GM12878 (cell line): ENCODE measurements at regions not wholly inside any gene's neighbourhood (a gene's known extent, or its start where the extent isn't known, plus 50 kb on each side); places are given as distances from the start of the nearest gene placed in this dataset.

Experiments
- ATAC-seq: fragments of 200-7000 bp; cut with Tn5 transposase; 3 replicates; pipeline ENCODE4 v1.9.1; 2020; ENCODE audit warnings: mild to moderate bottlenecking, moderate library complexity
- BruUV-seq: library from RNA; stranded (reverse); fragments of 400-500 nt; replicated peaks from 2 replicates; lab custom pipeline; 2021; lab: Mats Ljungman, UMichigan
- CTCF ChIA-PET: fragments of 300-600 bp; sonication (Branson Sonifier 250); formaldehyde crosslinking; extraction: SDS; loops from one replicate; lab custom pipeline; 2021; ENCODE audit warnings: inconsistent platforms; lab: Yijun Ruan, JAX
- POLR2A ChIA-PET: fragments of 350-600 bp; formaldehyde crosslinking; extraction: SDS; loops from one replicate; lab custom pipeline; 2021; ENCODE audit warnings: inconsistent platforms; lab: Charles Lee
- RAD21 ChIA-PET: fragments of 300-600 bp; sonication (Branson Sonifier 250); formaldehyde crosslinking; loops from one replicate; lab custom pipeline; 2023; ENCODE audit warnings: antibody characterized with exemption; ENCODE audit not compliant: unreplicated experiment; lab: Charles Lee
- SMC1A ChIA-PET: fragments of 300-600 bp; sonication (Branson Sonifier 250); formaldehyde crosslinking; loops from one replicate; lab custom pipeline; 2023; ENCODE audit not compliant: unreplicated experiment, uncharacterized antibody; lab: Charles Lee
- DNase-seq: peaks from one replicate; pipeline ENCODE4 v3.0.0-alpha.2; 2011; ENCODE audit warnings: low read depth, low spot score
- FAIRE-seq: peaks from 3 replicates; lab custom pipeline; 2011; peaks lifted over from hg19 to GRCh38; lab: Jason Lieb, UNC
- H2AFZ ChIP-seq: 2 replicates; pipeline ENCODE4 v1.6.0; 2011; ENCODE audit warnings: low read depth, low read length, control low read depth; ENCODE audit not compliant: control insufficient read depth
- H3K27ac ChIP-seq: 2 replicates; pipeline ENCODE4 v1.5.1; 2011; ENCODE audit warnings: control low read depth; ENCODE audit not compliant: control insufficient read depth, insufficient read depth
- H3K27me3 ChIP-seq, 2 experiments: replicated peaks in 1 of 2; 2 replicates each; pipeline versions ENCODE4 v1.6.0 to v1.6.1; 2011; ENCODE audit warnings: low read length in 1 of 2; ENCODE audit not compliant: control insufficient read depth in 2 of 2, insufficient read depth in 2 of 2
- H3K36me3 ChIP-seq, 2 experiments: 2 replicates each; pipeline ENCODE4 v1.5.1; 2011; ENCODE audit warnings: low read length in 1 of 2; ENCODE audit not compliant: control insufficient read depth in 2 of 2, insufficient read depth in 2 of 2
- H3K4me1 ChIP-seq: 2 replicates; pipeline ENCODE4 v1.6.1; 2011; ENCODE audit warnings: mild to moderate bottlenecking, low read length, moderate library complexity, mixed read lengths; ENCODE audit not compliant: control insufficient read depth, insufficient read depth
- H3K4me2 ChIP-seq: 2 replicates; pipeline ENCODE4 v1.6.0; 2011; ENCODE audit warnings: control low read depth; ENCODE audit not compliant: control insufficient read depth, insufficient read depth
- H3K4me3 ChIP-seq: fragments of 200-600 bp; sonication (generic); 2 replicates; pipeline ENCODE4 v1.5.1; 2016
- H3K79me2 ChIP-seq: 2 replicates; pipeline ENCODE4 v1.6.0; 2011; ENCODE audit warnings: low read length; ENCODE audit not compliant: control insufficient read depth, insufficient read depth
- H3K9ac ChIP-seq: 2 replicates; pipeline ENCODE4 v1.8.0; 2011; ENCODE audit warnings: low read length, control low read depth, mixed read lengths; ENCODE audit not compliant: control insufficient read depth, insufficient read depth
- H3K9me3 ChIP-seq: replicated peaks from 3 replicates; pipeline ENCODE4 v1.5.1; 2011; ENCODE audit warnings: mild to moderate bottlenecking, low read length; ENCODE audit not compliant: control insufficient read depth, insufficient read depth
- H4K20me1 ChIP-seq: 2 replicates; pipeline ENCODE4 v1.6.0; 2011; ENCODE audit not compliant: control insufficient read depth, insufficient read depth
- BCL11A ChIP-seq: IDR thresholded peaks from 2 replicates; pipeline ENCODE4 v1.6.1; 2011; ENCODE audit warnings: low read depth, low read length
- BCLAF1 ChIP-seq: fragments of 450-650 bp; IDR thresholded peaks from 2 replicates; pipeline ENCODE4 v1.6.1; 2017; ENCODE audit warnings: antibody characterized with exemption, mild to moderate bottlenecking, moderate library complexity
- CBFB ChIP-seq: IDR thresholded peaks from 2 replicates; pipeline ENCODE4 v1.6.1; 2016; ENCODE audit warnings: antibody characterized with exemption, low read depth
- CEBPB ChIP-seq, 2 experiments: fragments of 150-350 bp in 1 of 2; IDR thresholded peaks; 2 replicates each; pipeline ENCODE4 v1.6.1; 2012 to 2014; ENCODE audit warnings: low read depth in 2 of 2, low read length in 2 of 2, borderline replicate concordance in 1 of 2, inconsistent platforms in 1 of 2
- CUX1 ChIP-seq: IDR thresholded peaks from 2 replicates; pipeline ENCODE4 v1.6.1; 2012; ENCODE audit warnings: improper control_type of control experiment, low read depth, low read length; ENCODE audit not compliant: insufficient replicate concordance
- KDM1A ChIP-seq: fragments of 200-600 bp; sonication (generic); IDR thresholded peaks from 2 replicates; pipeline ENCODE4 v1.6.1; 2016; ENCODE audit warnings: borderline replicate concordance
- NFXL1 ChIP-seq: fragments of 450-650 bp; IDR thresholded peaks from 2 replicates; pipeline ENCODE4 v1.6.1; 2017; ENCODE audit warnings: antibody characterized with exemption, mild to moderate bottlenecking, borderline replicate concordance
- RFX5 ChIP-seq: IDR thresholded peaks from 2 replicates; pipeline ENCODE4 v1.6.1; 2011; ENCODE audit warnings: low read depth, low read length, improper control_type of control experiment
- RUNX3 ChIP-seq: IDR thresholded peaks from 2 replicates; pipeline ENCODE4 v1.6.1; 2012; ENCODE audit warnings: low read length, inconsistent platforms
- ZNF207 ChIP-seq: fragments of 450-650 bp; IDR thresholded peaks from 2 replicates; pipeline ENCODE4 v1.6.1; 2014; ENCODE audit warnings: antibody characterized with exemption, mild to moderate bottlenecking, borderline replicate concordance
- in situ Hi-C: fragments of 300-500 bp; cut with MboI; formaldehyde crosslinking; loops from 9 replicates; pipeline ENCODE4 v1.14.3; 2018; ENCODE audit warnings: mixed read lengths
- intact Hi-C: fragments of 100-400 bp; cut with micrococcal nuclease; formaldehyde crosslinking; loops from one replicate; pipeline ENCODE4 v1.14.2; 2022; ENCODE audit not compliant: unreplicated experiment
- TF ChIP-seq, protein P1 (sequence below): fragments of 450-650 bp; IDR thresholded peaks from 2 replicates; pipeline ENCODE4 v1.6.1; 2016; ENCODE audit warnings: mild to moderate bottlenecking, moderate library complexity, borderline replicate concordance
- TF ChIP-seq, protein P2 (sequence below): IDR thresholded peaks from 2 replicates; pipeline ENCODE4 v1.6.1; 2012; ENCODE audit warnings: low read length, inconsistent platforms

GRCh38 chr12:61896436-61896835 lies 363.8 kb upstream of the USP15 start:
- FAIRE-seq (no peak), DNase-seq (no peak), ATAC-seq (no peak)
- Histone ChIP-seq H3K4me3 (no peak overlapping the region), H2AFZ (no peak overlapping the region), H3K9me3 (no peaks in the 10 kb centered on the region), H4K20me1 (no peaks in the 10 kb centered on the region), H3K79me2 (no peaks in the 10 kb centered on the region), H3K36me3 (no peaks in the 10 kb centered on the region), H3K9ac (no peak overlapping the region), H3K27ac (no peak overlapping the region), H3K27me3 (no peaks in the 10 kb centered on the region), H3K4me1 (no peaks in the 10 kb centered on the region), H3K4me2 (no peak overlapping the region)
- in situ Hi-C loops (no loop called here), intact Hi-C loops (no loop called here)
- POLR2A ChIA-PET: no interaction called here
- RAD21 ChIA-PET: no interaction called here
- CTCF ChIA-PET: no interaction called here
- SMC1A ChIA-PET: no interaction called here
- BruUV-seq: no TSS peak
- TF ChIP-seq CUX1 (no peak), BCL11A (no peak), CBFB (no peak), RFX5 (no peak), NFXL1 (no peak), BCLAF1 (no peak), ZNF207 (no peak), RUNX3 (no peak), KDM1A (no peak), CEBPB (IDR thresholded peaks at IDR 0.05; ENCODE audit: borderline replicate concordance in 1 of 2, low read depth in 2 of 2, low read length in 2 of 2) (no peak)
- TF ChIP-seq, protein P1, sequence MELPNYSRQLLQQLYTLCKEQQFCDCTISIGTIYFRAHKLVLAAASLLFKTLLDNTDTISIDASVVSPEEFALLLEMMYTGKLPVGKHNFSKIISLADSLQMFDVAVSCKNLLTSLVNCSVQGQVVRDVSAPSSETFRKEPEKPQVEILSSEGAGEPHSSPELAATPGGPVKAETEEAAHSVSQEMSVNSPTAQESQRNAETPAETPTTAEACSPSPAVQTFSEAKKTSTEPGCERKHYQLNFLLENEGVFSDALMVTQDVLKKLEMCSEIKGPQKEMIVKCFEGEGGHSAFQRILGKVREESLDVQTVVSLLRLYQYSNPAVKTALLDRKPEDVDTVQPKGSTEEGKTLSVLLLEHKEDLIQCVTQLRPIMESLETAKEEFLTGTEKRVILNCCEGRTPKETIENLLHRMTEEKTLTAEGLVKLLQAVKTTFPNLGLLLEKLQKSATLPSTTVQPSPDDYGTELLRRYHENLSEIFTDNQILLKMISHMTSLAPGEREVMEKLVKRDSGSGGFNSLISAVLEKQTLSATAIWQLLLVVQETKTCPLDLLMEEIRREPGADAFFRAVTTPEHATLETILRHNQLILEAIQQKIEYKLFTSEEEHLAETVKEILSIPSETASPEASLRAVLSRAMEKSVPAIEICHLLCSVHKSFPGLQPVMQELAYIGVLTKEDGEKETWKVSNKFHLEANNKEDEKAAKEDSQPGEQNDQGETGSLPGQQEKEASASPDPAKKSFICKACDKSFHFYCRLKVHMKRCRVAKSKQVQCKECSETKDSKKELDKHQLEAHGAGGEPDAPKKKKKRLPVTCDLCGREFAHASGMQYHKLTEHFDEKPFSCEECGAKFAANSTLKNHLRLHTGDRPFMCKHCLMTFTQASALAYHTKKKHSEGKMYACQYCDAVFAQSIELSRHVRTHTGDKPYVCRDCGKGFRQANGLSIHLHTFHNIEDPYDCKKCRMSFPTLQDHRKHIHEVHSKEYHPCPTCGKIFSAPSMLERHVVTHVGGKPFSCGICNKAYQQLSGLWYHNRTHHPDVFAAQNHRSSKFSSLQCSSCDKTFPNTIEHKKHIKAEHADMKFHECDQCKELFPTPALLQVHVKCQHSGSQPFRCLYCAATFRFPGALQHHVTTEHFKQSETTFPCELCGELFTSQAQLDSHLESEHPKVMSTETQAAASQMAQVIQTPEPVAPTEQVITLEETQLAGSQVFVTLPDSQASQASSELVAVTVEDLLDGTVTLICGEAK: no peak
- TF ChIP-seq, protein P2, sequence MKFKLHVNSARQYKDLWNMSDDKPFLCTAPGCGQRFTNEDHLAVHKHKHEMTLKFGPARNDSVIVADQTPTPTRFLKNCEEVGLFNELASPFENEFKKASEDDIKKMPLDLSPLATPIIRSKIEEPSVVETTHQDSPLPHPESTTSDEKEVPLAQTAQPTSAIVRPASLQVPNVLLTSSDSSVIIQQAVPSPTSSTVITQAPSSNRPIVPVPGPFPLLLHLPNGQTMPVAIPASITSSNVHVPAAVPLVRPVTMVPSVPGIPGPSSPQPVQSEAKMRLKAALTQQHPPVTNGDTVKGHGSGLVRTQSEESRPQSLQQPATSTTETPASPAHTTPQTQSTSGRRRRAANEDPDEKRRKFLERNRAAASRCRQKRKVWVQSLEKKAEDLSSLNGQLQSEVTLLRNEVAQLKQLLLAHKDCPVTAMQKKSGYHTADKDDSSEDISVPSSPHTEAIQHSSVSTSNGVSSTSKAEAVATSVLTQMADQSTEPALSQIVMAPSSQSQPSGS: no peak
